H1 (cell line): ENCODE measurements at regions not wholly inside any gene's neighbourhood (a gene's known extent, or its start where the extent isn't known, plus 50 kb on each side); places are given as distances from the start of the nearest gene placed in this dataset.

Experiments used
- CTCF ChIA-PET: fragments of 300-600 bp; sonication (Branson Sonifier 250); formaldehyde crosslinking; loops from one replicate; lab custom pipeline; 2021; ENCODE audit not compliant: partially characterized antibody; lab: Charles Lee
- POLR2A ChIA-PET: fragments of 300-600 bp; sonication (Branson Sonifier 250); formaldehyde crosslinking; loops from one replicate; lab custom pipeline; 2021; ENCODE audit warnings: inconsistent platforms; ENCODE audit not compliant: partially characterized antibody; lab: Charles Lee
- DNase-seq, 2 experiments: peaks; one replicate each; pipeline versions ENCODE4 v3.0.0 to v3.0.0-alpha.2; 2010 to 2022; ENCODE audit warnings: low spot score in 2 of 2, low read depth in 1 of 2, mixed read lengths in 1 of 2
- FAIRE-seq: peaks from 2 replicates; lab custom pipeline; 2011; peaks lifted over from hg19 to GRCh38; lab: Jason Lieb, UNC
- H2AFZ ChIP-seq: 2 replicates; pipeline ENCODE4 v1.8.1; 2012; ENCODE audit warnings: low read length, inconsistent platforms
- H2AK5ac ChIP-seq: 2 replicates; pipeline ENCODE4 v1.6.1; 2013; ENCODE audit warnings: low read depth, low read length
- H2BK120ac ChIP-seq: replicated peaks from 2 replicates; pipeline ENCODE3; 2013; ENCODE audit warnings: low read depth, low read length, inconsistent platforms
- H2BK12ac ChIP-seq: 2 replicates; pipeline ENCODE4 v1.6.1; 2013; ENCODE audit warnings: low read depth, low read length
- H2BK15ac ChIP-seq: 2 replicates; pipeline ENCODE4 v1.6.1; 2013; ENCODE audit warnings: low read length
- H2BK20ac ChIP-seq: 2 replicates; pipeline ENCODE4 v1.6.1; 2013; ENCODE audit warnings: low read length
- H2BK5ac ChIP-seq: 2 replicates; pipeline ENCODE4 v1.6.1; 2013; ENCODE audit warnings: low read depth, low read length
- H3K14ac ChIP-seq: 2 replicates; pipeline ENCODE4 v1.6.1; 2013; ENCODE audit warnings: inconsistent platforms; ENCODE audit not compliant: insufficient read length
- H3K18ac ChIP-seq: 2 replicates; pipeline ENCODE4 v1.6.1; 2013; ENCODE audit warnings: low read length; ENCODE audit errors: extremely low read depth
- H3K23ac ChIP-seq: 2 replicates; pipeline ENCODE4 v1.6.1; 2013; ENCODE audit warnings: inconsistent platforms; ENCODE audit not compliant: insufficient read length
- H3K23me2 ChIP-seq: 2 replicates; pipeline ENCODE4 v1.6.1; 2013; ENCODE audit warnings: low read depth, low read length
- H3K27ac ChIP-seq: 2 replicates; pipeline ENCODE4 v1.6.1; 2011; ENCODE audit warnings: low read depth, low read length, inconsistent platforms
- H3K27me3 ChIP-seq, 4 experiments: replicated peaks in 1 of 4; 1 replicate in 1 of 4; 2 replicates in 3 of 4; pipeline versions ENCODE4 v1.6.1 to v1.8.1; 2011 to 2013; ENCODE audit warnings: low read length in 3 of 4, mild to moderate bottlenecking in 3 of 4, inconsistent platforms in 2 of 4, mixed read lengths in 2 of 4, moderate library complexity in 1 of 4; ENCODE audit not compliant: control insufficient read depth in 3 of 4, insufficient read depth in 3 of 4; ENCODE audit errors: extremely low read depth in 1 of 4
- H3K36me3 ChIP-seq, 4 experiments: 2 replicates each; pipeline versions ENCODE4 v1.6.1 to v1.8.1; 2011 to 2013; ENCODE audit warnings: mild to moderate bottlenecking in 4 of 4, low read length in 3 of 4, moderate library complexity in 2 of 4, control low read depth in 1 of 4, inconsistent platforms in 1 of 4; ENCODE audit not compliant: insufficient read depth in 4 of 4, control insufficient read depth in 2 of 4
- H3K4ac ChIP-seq: replicated peaks from 2 replicates; pipeline ENCODE3; 2013; ENCODE audit warnings: low read length, low read depth, mixed read lengths, inconsistent platforms; ENCODE audit not compliant: insufficient read length
- H3K4me1 ChIP-seq, 4 experiments: replicated peaks in 1 of 4; 1 replicate in 1 of 4; 2 replicates in 3 of 4; pipeline versions ENCODE4 v1.6.1 to v1.8.1; 2011 to 2013; ENCODE audit warnings: low read length in 3 of 4, inconsistent platforms in 2 of 4, mixed read lengths in 1 of 4; ENCODE audit not compliant: insufficient read depth in 4 of 4, control insufficient read depth in 3 of 4
- H3K4me2 ChIP-seq, 2 experiments: 2 replicates each; pipeline versions ENCODE4 v1.6.1 to v1.8.1; 2011 to 2013; ENCODE audit warnings: low read depth in 2 of 2, low read length in 2 of 2, control low read depth in 1 of 2, inconsistent platforms in 1 of 2, mild to moderate bottlenecking in 1 of 2; ENCODE audit not compliant: insufficient read depth in 1 of 2
- H3K4me3 ChIP-seq, 4 experiments: fragments of 200-600, 300-600 bp in 1 of 4; sonication (generic), shearing (Covaris generic), sonication (Bioruptor Twin) in 1 of 4; 2 replicates each; pipeline versions ENCODE4 v1.5.1 to v1.8.1; 2011 to 2016; ENCODE audit warnings: low read length in 4 of 4, low read depth in 3 of 4, control low read depth in 2 of 4, inconsistent platforms in 2 of 4, mild to moderate bottlenecking in 2 of 4, mixed read lengths in 1 of 4, moderate library complexity in 1 of 4; ENCODE audit not compliant: insufficient read depth in 2 of 4; ENCODE audit errors: extremely low read depth in 1 of 4
- H3K56ac ChIP-seq: replicated peaks from 2 replicates; pipeline ENCODE3; 2013; ENCODE audit warnings: low read depth, mild to moderate bottlenecking, mixed read lengths, low read length, inconsistent platforms; ENCODE audit not compliant: insufficient read length
- H3K79me1 ChIP-seq: 2 replicates; pipeline ENCODE4 v1.6.1; 2013; ENCODE audit warnings: low read depth, low read length, control low read depth
- H3K79me2 ChIP-seq, 2 experiments: 2 replicates each; pipeline versions ENCODE4 v1.6.1 to v1.8.1; 2012 to 2013; ENCODE audit warnings: low read length in 2 of 2, mild to moderate bottlenecking in 2 of 2, inconsistent platforms in 1 of 2; ENCODE audit not compliant: insufficient read depth in 2 of 2, control insufficient read depth in 1 of 2
- H3K9ac ChIP-seq, 4 experiments: replicated peaks in 1 of 4; 1 replicate in 1 of 4; 2 replicates in 3 of 4; pipeline versions ENCODE4 v1.6.1 to v1.8.1; 2011 to 2013; ENCODE audit warnings: low read depth in 3 of 4, low read length in 3 of 4, control low read depth in 2 of 4, mild to moderate bottlenecking in 2 of 4, moderate library complexity in 2 of 4, inconsistent platforms in 1 of 4; ENCODE audit errors: extremely low read depth in 1 of 4
- H3K9me3 ChIP-seq, 2 experiments: 2 replicates each; pipeline versions ENCODE4 v1.6.1 to v1.8.1; 2012 to 2013; ENCODE audit warnings: mild to moderate bottlenecking in 2 of 2, moderate library complexity in 2 of 2, control low read depth in 1 of 2, inconsistent platforms in 1 of 2, low read depth in 1 of 2, low read length in 1 of 2, mixed read lengths in 1 of 2; ENCODE audit not compliant: insufficient read depth in 2 of 2
- H4K20me1 ChIP-seq, 2 experiments: replicated peaks in 1 of 2; 2 replicates each; pipeline versions ENCODE3 to v1.8.1; 2011 to 2013; ENCODE audit warnings: inconsistent platforms in 2 of 2, low read length in 2 of 2, mild to moderate bottlenecking in 1 of 2; ENCODE audit not compliant: insufficient read depth in 2 of 2, control insufficient read depth in 1 of 2
- H4K5ac ChIP-seq: 2 replicates; pipeline ENCODE4 v1.6.1; 2013; ENCODE audit warnings: low read length, low read depth, mixed read lengths, inconsistent platforms; ENCODE audit not compliant: insufficient read length
- H4K8ac ChIP-seq: 2 replicates; pipeline ENCODE4 v1.8.0; 2013; ENCODE audit warnings: mild to moderate bottlenecking, moderate library complexity, low read length, inconsistent platforms; ENCODE audit not compliant: insufficient read depth; ENCODE audit errors: extremely low read depth
- H4K91ac ChIP-seq: replicated peaks from 2 replicates; pipeline ENCODE3; 2013; ENCODE audit warnings: low read length, mixed read lengths, inconsistent platforms; ENCODE audit not compliant: insufficient read length
- CHD1 ChIP-seq: IDR thresholded peaks from 2 replicates; pipeline ENCODE4 v1.6.1; 2012; ENCODE audit warnings: low read depth, low read length, improper control_type of control experiment
- GABPA ChIP-seq: IDR thresholded peaks from 2 replicates; pipeline ENCODE4 v1.6.1; 2011; ENCODE audit warnings: mild to moderate bottlenecking, low read length, moderate library complexity, borderline replicate concordance; ENCODE audit not compliant: insufficient read depth
- JUN ChIP-seq: IDR thresholded peaks from 2 replicates; pipeline ENCODE4 v1.6.1; 2011; ENCODE audit warnings: low read depth, mild to moderate bottlenecking, improper control_type of control experiment, low read length
- KDM5A ChIP-seq: fragments of 200-600 bp; IDR thresholded peaks from 2 replicates; pipeline ENCODE4 v1.7.1; 2012; ENCODE audit warnings: mild to moderate bottlenecking, low read length, inconsistent platforms, mixed read lengths
- MAFK ChIP-seq: IDR thresholded peaks from 2 replicates; pipeline ENCODE4 v1.6.1; 2012; ENCODE audit warnings: low read depth, mild to moderate bottlenecking, improper control_type of control experiment, low read length
- PHF8 ChIP-seq: fragments of 200-600 bp; sonication (generic); conservative IDR thresholded peaks from 2 replicates; pipeline ENCODE4 v1.7.1; 2012; ENCODE audit warnings: low read depth, mild to moderate bottlenecking, inconsistent platforms, low read length, moderate library complexity
- RNF2 ChIP-seq: fragments of 200-900, 300-1000 bp; sonication (generic); IDR thresholded peaks from 2 replicates; pipeline ENCODE4 v1.7.1; 2016; ENCODE audit warnings: borderline replicate concordance, low read depth, mild to moderate bottlenecking, antibody characterized with exemption, low read length; ENCODE audit not compliant: poor library complexity, severe bottlenecking; ENCODE audit errors: missing control alignments
- SIRT6 ChIP-seq: IDR thresholded peaks from one replicate; pipeline ENCODE4 v1.7.1; 2012; ENCODE audit warnings: low read length, inconsistent platforms
- TAF1 ChIP-seq: IDR thresholded peaks from 2 replicates; pipeline ENCODE4 v1.6.1; 2011; ENCODE audit warnings: mild to moderate bottlenecking, low read depth, low read length
- TAF7 ChIP-seq: optimal IDR thresholded peaks from 2 replicates; pipeline ENCODE3; 2011; ENCODE audit warnings: low read depth, mild to moderate bottlenecking, inconsistent platforms, low read length, moderate library complexity, borderline replicate concordance
- TCF12 ChIP-seq: IDR thresholded peaks from 2 replicates; pipeline ENCODE4 v1.6.1; 2011; ENCODE audit warnings: low read depth, mild to moderate bottlenecking, low read length
- TEAD4 ChIP-seq: IDR thresholded peaks from 2 replicates; pipeline ENCODE4 v1.6.1; 2012; ENCODE audit warnings: low read depth, low read length, inconsistent platforms, mixed read lengths
- WGBS, 2 experiments: shearing (Covaris generic) in 1 of 2; methylation state at CpG; one replicate each; pipeline versions ENCODE4 v1.1.6 to v1.1.7; 2013 to 2015; ENCODE audit warnings: low lambda C conversion rate in 2 of 2, mixed read lengths in 2 of 2, inconsistent platforms in 1 of 2, low coverage in 1 of 2, missing lambda C conversion rate in 1 of 2; ENCODE audit not compliant: insufficient replicate concordance in 2 of 2, insufficient coverage in 1 of 2, insufficient read length in 1 of 2; ENCODE audit errors: extremely low coverage in 1 of 2, missing lambda C conversion rate in 1 of 2; 5-methylcytosine and 5-hydroxymethylcytosine counted together
- TF ChIP-seq, protein P1 (sequence below): IDR thresholded peaks from 2 replicates; pipeline ENCODE4 v1.6.1; 2012; ENCODE audit warnings: low read length, inconsistent platforms

DNA sequence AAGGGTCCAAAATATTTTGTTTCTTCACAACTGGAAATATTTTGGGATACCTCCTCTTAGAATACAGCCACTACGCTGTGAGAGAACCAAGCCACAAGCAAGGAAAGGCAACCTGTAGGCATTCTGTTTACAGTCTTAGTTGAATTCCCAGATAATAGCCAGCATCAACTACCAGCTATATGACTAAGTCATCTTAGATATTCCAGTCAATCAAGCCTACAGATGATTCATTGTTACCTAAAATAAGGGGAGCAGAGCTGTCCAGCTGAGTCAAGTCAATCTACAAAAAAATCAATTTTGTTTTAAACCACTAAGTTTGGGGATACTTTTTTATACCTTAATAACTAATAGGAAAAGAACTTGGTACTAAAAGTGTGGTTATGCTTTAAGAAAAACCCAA, 526.4 kb upstream of the DPPA4 start:
- Histone ChIP-seq H3K4me2 (no peak overlapping the region), H3K9ac (no peak overlapping the region), H3K18ac (no peak overlapping the region), H3K79me1 (no peaks in the 10 kb centered on the region), H3K56ac (no peak overlapping the region), H3K4me1 (no peaks in the 10 kb centered on the region), H2BK5ac (no peak overlapping the region), H3K4ac (no peak overlapping the region), H3K79me2 (no peaks in the 10 kb centered on the region), H3K23me2 (no peaks in the 10 kb centered on the region), H2BK15ac (no peak overlapping the region), H3K14ac (no peak overlapping the region), H3K4me3 (no peak overlapping the region), H3K9me3 (no peaks in the 10 kb centered on the region), H3K23ac (no peak overlapping the region), H2BK120ac (no peak overlapping the region), H3K27me3 (no peaks in the 10 kb centered on the region), H2BK12ac (no peak overlapping the region), H3K27ac (no peak overlapping the region), H2AK5ac (no peak overlapping the region), H2AFZ (0 out of 2 replicates have a peak overlapping the region, but pooled peaks have one; percentile 16), H4K20me1 (no peaks in the 10 kb centered on the region), H2BK20ac (no peak overlapping the region), H3K36me3 (no peaks in the 10 kb centered on the region), H4K5ac (no peak overlapping the region), H4K8ac (no peak overlapping the region), H4K91ac (no peak overlapping the region)
- FAIRE-seq (no peak), DNase-seq (no peak)
- ChIA-PET POLR2A (no interaction called here), CTCF (no interaction called here)
- 89% methylated on average over 1 of the region's 1 CpG; no CpG with 5 or more reads in 1 of the 2 experiments for WGBS, 2 experiments
- no peak for TF ChIP-seq MAFK
- no peak for TF ChIP-seq PHF8
- no peak for TF ChIP-seq TCF12
- TF ChIP-seq TEAD4 = no peak
- no peak for TF ChIP-seq KDM5A
- no peak for TF ChIP-seq TAF7
- TF ChIP-seq, protein P1, sequence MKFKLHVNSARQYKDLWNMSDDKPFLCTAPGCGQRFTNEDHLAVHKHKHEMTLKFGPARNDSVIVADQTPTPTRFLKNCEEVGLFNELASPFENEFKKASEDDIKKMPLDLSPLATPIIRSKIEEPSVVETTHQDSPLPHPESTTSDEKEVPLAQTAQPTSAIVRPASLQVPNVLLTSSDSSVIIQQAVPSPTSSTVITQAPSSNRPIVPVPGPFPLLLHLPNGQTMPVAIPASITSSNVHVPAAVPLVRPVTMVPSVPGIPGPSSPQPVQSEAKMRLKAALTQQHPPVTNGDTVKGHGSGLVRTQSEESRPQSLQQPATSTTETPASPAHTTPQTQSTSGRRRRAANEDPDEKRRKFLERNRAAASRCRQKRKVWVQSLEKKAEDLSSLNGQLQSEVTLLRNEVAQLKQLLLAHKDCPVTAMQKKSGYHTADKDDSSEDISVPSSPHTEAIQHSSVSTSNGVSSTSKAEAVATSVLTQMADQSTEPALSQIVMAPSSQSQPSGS = no peak
- TF ChIP-seq GABPA = no peak
- TF ChIP-seq CHD1 = no peak
- TF ChIP-seq RNF2 = no peak
- TF ChIP-seq TAF1 = no peak
- no peak for TF ChIP-seq SIRT6
- TF ChIP-seq JUN = no peak
